DMS53 treated with DMSO at 0.1 percent for 48 hours (cell line): ENCODE measurements at regions not wholly inside any gene's neighbourhood (a gene's known extent, or its start where the extent isn't known, plus 50 kb on each side); places are given as distances from the start of the nearest gene placed in this dataset.
A peak's percentile ranks its signal among the peaks of the same experiment; 100 is the strongest.
"Not testable (repeated sequence)": the region's sequence is repeated elsewhere in the genome, so short reads cannot be mapped to it uniquely, and the experiment has no call there.

ENCODE experiments used
- DNase-seq: peaks from one replicate; lab custom pipeline; 2025; ENCODE audit not compliant: unreplicated experiment; lab: John Stamatoyannopoulos, UW

GRCh38 chr3:39655718-39656117, 153.7 kb upstream of the MYRIP start:
- not testable (repeated sequence) for DNase-seq

- DNase-seq = no peak
Observed at GRCh38 chr3:39657075-39657474, 152.3 kb upstream of the MYRIP start.

DNA sequence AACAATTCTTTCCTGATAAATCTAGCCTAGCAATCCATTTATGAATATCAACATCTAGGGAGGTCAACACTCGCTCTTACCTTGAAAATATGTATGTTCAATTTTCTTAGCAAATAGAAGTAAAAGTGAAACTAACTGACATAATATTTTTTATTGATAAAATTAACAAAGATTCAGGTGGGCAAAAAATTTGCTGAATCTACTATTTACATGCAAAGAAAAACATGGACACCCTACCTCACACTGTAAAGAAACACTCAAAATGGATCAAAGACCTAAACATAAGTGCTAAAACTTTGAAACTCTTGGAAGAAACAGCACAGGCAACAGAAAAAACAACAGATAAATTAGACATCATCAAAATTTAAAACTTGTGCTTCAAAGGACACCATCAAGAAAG, 151.6 kb upstream of the MYRIP start:
- no peak for DNase-seq

DNA sequence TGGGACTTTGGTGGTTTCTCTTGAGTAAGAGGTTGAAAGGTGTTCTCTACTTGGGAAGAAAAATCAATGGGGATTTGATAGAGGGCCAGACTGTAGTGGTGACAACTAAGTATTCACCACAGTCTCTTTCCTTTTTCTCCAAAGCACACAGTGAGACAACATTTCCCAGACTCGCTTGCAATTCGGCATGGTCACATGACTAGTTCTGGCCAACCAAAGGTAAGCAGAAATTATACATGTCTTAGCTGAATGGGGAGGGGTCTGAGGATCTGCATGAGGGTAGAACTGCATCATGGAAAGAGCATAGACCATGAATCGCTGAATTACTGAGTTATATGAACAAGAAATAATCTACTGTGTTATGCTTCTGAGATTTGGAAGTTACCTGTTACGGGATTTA, 144.5 kb upstream of the MYRIP start:
- no peak for DNase-seq

GRCh38 chr3:39665441-39665840, 144.0 kb upstream of the MYRIP start:
- no peak for DNase-seq

- peak; percentile 13 for DNase-seq
Observed at GRCh38 chr3:39668420-39668819, 141.0 kb upstream of the MYRIP start.

GRCh38 chr3:39671116-39671515, 138.3 kb upstream of the MYRIP start:
- DNase-seq = no peak

DNA sequence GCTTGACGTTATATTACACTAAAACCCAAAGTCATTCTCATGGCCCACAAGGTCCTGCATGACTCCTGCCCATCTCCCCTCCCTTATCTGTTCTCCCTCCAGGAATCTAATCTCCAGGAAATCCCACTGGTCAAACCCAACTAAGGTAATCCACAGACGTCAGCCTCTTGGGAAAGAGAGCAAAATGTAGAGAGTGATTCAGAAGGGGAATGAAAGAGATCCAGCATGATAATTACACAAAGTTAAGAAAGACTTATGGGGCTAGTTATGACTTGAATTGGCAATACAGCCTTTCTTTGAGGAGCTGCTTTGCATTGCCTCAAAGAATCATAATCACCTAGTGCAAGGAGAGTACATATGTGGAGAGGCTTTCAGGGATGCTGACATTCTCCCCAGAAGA, 137.8 kb upstream of the MYRIP start:
- no peak for DNase-seq

- no peak for DNase-seq
Observed at GRCh38 chr3:39705351-39705900, 104.0 kb upstream of the MYRIP start.

DNA sequence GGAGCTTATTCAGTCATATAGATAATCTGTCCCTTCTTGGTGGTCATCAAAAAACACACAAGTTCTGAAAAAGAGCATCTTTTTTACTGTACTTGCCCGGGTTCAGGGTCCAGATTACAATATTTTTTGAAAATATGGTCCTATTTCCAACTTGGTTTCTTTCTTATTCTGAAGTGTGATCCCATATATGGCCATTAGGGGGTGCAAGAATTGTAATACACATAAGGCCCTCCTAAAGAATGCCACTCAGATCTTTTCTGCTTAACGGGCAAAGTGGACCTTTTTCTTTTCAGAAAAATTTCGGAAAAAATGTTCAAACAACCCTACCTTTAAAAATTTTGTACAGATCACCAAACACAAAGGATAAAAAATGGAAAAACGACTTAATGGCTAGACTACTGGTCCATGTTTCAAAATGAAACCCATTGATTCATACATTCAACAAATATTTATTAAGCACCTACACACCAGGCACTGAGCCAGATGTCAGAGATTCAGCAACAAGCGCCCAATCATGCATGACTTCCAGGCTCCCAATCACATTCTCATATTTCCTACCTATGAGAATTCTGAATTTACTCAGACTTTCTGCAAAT, 102.0 kb upstream of the MYRIP start:
- DNase-seq = peak; percentile 32

DNA sequence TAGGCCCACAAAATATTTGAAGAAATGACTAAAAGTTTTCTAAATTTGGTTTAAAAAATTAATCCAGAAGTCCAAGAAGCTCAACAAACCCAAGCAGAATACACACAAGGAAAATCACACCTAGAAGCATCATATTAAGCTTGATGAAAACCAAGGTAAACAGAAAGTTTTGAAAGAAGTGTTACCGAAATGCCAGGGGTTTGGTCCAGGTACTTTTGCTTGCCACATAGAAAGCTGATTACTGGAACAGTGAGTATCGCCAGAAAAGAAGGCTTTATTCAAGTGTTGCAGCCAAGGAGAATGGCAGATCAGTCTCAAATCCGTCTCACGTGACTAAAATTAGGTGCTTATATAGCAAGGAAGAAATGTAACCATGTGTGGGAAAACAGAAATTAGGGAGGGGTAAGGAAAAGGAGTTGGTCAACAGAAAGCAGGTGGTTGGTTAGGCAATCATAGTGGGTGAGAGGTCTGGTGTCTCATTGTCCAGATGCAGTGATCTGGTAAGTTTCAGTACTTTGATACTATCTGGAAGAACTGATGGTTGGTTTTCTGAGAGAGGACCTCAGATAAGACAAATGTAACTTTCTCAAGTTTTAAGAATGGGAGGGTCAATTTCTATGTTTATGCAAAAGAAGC, 96.9 kb upstream of the MYRIP start:
- no peak for DNase-seq

GRCh38 chr3:39713341-39713740, 96.1 kb upstream of the MYRIP start:
- not testable (repeated sequence) for DNase-seq

DNA sequence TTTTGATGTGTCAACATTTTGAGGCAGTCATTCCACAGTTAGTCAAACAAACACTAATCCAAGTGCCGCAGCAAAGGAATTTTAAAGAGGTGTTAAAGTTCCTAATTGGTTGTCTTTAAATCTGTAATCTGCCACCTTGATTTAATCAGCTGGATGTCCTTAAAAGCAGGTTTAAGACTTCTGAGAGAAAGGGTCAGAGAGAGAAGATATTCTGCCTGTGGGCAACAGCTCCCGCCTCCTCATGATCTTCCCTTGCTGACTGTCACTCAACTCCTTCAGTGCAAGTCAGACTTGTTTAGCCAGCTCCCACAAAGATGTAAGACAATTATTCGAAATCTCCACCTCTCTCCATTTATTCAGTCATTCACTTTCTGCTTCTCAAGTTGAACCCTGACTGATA, 92.6 kb upstream of the MYRIP start:
- no peak for DNase-seq

DNA sequence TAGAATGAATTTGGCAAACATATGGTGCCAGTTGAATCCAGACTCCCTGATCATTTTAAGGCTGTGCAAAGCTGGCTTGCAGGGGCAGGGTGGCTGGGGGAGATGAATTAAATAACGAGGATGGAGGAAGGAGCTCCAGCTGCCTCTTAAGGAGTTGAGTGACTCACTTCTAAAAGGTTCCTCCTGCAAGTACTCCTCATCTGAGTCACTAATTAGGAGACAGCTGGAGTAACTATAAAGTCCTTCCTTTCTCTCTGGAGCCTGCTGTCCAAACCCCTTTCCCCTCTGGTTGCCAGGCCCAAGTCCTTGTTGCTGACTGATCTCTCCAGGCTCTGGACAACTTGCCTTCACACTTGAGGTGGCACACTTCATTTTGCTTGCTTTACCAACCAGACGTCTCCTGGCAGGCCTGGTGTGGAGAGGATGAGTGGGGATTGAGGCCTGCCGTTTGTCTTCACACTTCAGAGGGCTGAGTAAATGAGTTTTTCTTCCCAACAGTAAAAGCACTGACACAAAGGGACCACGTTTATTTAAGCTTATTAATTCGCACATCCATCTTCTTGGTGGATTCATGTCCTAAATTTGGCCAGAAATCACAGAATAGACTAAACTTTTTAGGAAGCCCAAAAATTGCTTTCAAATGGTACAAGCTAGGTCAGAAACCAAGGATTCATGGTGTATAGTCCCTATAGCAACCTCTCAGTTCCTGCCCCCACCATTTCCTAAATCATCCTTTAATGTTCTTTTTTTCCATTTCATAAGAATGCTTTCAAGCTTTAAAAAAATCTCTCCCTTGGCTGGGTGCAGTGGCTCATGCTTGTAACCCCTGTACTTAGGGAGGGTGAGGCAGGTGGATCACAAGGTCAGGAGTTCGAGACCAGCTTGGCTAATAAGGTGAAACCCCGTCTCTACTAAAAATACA, 90.5 kb upstream of the MYRIP start:
- no peak for DNase-seq

DNA sequence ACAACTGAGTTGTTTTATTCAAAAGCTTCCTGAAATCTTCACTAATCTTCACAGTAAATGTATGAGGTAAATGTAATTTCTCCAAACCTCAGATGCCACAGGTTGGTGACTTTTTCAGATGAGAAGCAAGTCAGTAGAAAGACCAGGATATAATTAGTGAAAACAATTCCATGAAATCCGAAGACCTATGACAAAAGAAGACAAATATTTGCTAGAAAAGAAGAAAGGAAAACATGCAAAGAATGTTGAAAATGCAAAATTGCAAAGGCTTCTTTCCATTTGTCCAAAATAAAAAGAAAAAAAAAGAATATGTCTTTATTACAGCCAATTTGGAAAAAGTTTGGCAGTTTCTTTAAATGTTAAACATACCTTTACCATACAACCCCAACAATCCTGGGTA, 88.3 kb upstream of the MYRIP start:
- DNase-seq = no peak

- no peak for DNase-seq
Observed at GRCh38 chr3:39724233-39724846, 85.1 kb upstream of the MYRIP start.

GRCh38 chr3:39725321-39725720, 84.1 kb upstream of the MYRIP start:
- no peak for DNase-seq

DNA sequence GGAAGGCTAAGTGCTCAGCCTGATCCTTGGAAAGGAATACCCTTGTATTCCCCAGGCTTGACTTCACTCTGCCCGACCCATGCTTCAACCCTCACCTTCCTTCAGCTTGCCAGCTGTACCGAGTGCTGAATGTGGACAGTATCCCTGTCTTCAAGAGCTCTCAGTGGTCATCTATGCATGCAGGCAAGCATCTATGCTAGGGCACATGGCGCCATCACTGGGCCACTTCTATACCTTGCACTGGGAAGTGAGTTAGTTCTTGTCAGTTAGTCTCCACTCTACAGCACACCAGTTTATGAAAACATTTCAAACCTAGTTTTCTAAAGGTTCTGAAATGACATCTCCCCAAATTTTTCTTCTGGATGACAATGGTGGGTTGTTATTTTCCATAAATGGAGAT, 82.0 kb upstream of the MYRIP start:
- DNase-seq = no peak

GRCh38 chr3:39733804-39734203, 75.6 kb upstream of the MYRIP start:
- no peak for DNase-seq

- DNase-seq = not testable (repeated sequence)
Observed at GRCh38 chr3:39739658-39740057, 69.8 kb upstream of the MYRIP start.

DNA sequence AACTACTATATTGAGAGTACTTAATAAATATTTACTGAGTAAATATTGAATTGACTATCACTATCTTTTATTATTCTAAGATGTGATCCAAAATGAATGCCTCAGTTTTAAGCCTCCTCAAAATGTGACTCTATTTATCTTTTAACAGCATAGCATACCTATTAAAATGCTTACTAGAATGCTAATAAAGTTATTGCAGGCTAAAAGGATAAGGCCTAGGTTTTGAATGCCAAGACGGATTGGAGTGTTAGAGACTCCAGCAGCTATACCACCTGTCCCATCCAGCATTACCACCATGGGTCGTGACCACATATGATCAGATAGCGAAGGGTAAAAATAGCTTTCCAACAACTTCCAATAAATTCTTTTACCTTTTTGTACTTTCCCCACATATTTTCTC, 64.7 kb upstream of the MYRIP start:
- DNase-seq = no peak
